ENCODE measurements at regions not wholly inside any gene's neighbourhood (a gene's known extent, or its start where the extent isn't known, plus 50 kb on each side); places are given as distances from the start of the nearest gene placed in this dataset.

DNA sequence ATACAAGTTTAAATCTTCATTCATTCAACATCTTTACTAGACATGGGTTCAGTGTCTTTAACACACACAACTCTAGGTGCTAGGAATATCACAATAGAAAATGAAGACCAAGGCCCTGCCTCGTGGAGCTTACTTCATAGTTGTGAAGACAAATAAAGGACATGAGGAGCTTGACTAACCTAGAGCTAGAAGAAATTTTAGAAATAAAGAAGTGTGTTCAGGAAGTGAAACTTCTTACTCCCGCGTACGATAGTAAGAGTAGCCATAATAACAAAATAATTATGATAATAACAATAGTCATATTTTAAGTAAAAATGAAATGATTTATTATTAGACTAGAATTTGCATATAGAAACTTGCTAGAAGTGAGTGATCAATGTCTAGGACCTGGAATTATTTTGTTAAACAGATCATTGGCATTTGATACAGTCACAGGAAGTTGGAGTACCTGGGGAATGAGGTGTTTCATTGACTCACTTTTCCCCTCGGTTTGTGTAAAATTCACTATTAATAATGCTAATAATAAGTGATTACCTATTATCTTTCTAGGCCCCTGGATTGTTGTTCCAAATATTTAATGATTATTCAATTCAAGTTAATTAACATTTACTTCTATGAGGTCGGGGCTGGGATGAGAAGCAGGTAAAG, 331.3 kb downstream of the NSG2 start:
- H3K4me3 ChIP-seq (ENCODE audit: extremely low read depth in 1 of 4, insufficient read depth in 2 of 4, low read depth in 3 of 4, low read length in 4 of 4) = no peak overlapping the region
- WGBS, 2 experiments (ENCODE audit: extremely low coverage in 1 of 2, insufficient coverage in 1 of 2, insufficient read length in 1 of 2, insufficient replicate concordance in 2 of 2, low coverage in 1 of 2, low lambda C conversion rate in 2 of 2, missing lambda C conversion rate in 1 of 2) = 91% methylated on average over 6 of the region's 6 CpGs; no CpG with 5 or more reads in 1 of the 2 experiments
- H4K91ac ChIP-seq (replicated peaks; ENCODE audit: insufficient read length, low read length) = no peak overlapping the region
- H2AK5ac ChIP-seq (ENCODE audit: low read depth, low read length) = no peak overlapping the region
- DNase-seq (ENCODE audit: low read depth in 1 of 2, low spot score in 2 of 2) (no peak), FAIRE-seq (no peak)
- H3K56ac ChIP-seq (replicated peaks; ENCODE audit: insufficient read length, low read depth, low read length) = no peak overlapping the region
- peaks cover 3% of the 10 kb centered on the region; the same call in 1 of the 2 replicates for H3K23me2 ChIP-seq (ENCODE audit: low read depth, low read length)
- H2BK12ac ChIP-seq (ENCODE audit: low read depth, low read length) = no peak overlapping the region
- POLR2A ChIA-PET (ENCODE audit: partially characterized antibody) = no interaction called here
- no peak overlapping the region for H2BK5ac ChIP-seq (ENCODE audit: low read depth, low read length)
- H3K36me3 ChIP-seq (ENCODE audit: control insufficient read depth in 2 of 4, insufficient read depth in 4 of 4, low read length in 3 of 4) = no peaks in the 10 kb centered on the region
- H4K20me1 ChIP-seq (replicated peaks in 1 of 2; ENCODE audit: control insufficient read depth in 1 of 2, insufficient read depth in 2 of 2, low read length in 2 of 2) = no peaks in the 10 kb centered on the region
- H3K18ac ChIP-seq (ENCODE audit: extremely low read depth, low read length) = no peak overlapping the region
- H2BK20ac ChIP-seq (ENCODE audit: low read length) = no peak overlapping the region
- H3K79me2 ChIP-seq (ENCODE audit: control insufficient read depth in 1 of 2, insufficient read depth in 2 of 2, low read length in 2 of 2) = no peaks in the 10 kb centered on the region
- no peak overlapping the region for H3K4ac ChIP-seq (replicated peaks; ENCODE audit: insufficient read length, low read depth, low read length)
- H3K79me1 ChIP-seq (ENCODE audit: low read depth, low read length) = no peaks in the 10 kb centered on the region
- H3K27me3 ChIP-seq (replicated peaks in 1 of 4; ENCODE audit: control insufficient read depth in 3 of 4, extremely low read depth in 1 of 4, insufficient read depth in 3 of 4, low read length in 3 of 4) = no peaks in the 10 kb centered on the region
- CTCF ChIA-PET (ENCODE audit: partially characterized antibody) = no interaction called here
- H3K4me1 ChIP-seq (replicated peaks in 1 of 4; ENCODE audit: control insufficient read depth in 3 of 4, insufficient read depth in 4 of 4, low read length in 3 of 4) = no peaks in the 10 kb centered on the region
- no peak overlapping the region for H2AFZ ChIP-seq (ENCODE audit: low read length)
- no peak overlapping the region for H2BK120ac ChIP-seq (replicated peaks; ENCODE audit: low read depth, low read length)
- H4K8ac ChIP-seq (ENCODE audit: extremely low read depth, insufficient read depth, low read length) = no peak overlapping the region
- H3K4me2 ChIP-seq (ENCODE audit: insufficient read depth in 1 of 2, low read depth in 2 of 2, low read length in 2 of 2) = no peak overlapping the region
- H3K9ac ChIP-seq (replicated peaks in 1 of 4; ENCODE audit: extremely low read depth in 1 of 4, low read depth in 3 of 4, low read length in 3 of 4) = no peak overlapping the region
- H3K9me3 ChIP-seq (ENCODE audit: insufficient read depth in 2 of 2, low read depth in 1 of 2, low read length in 1 of 2) = peaks cover 0 to 2% of the 10 kb centered on the region in 2 experiments; a peak in 1 of 4 replicates
- no peak overlapping the region for H3K23ac ChIP-seq (ENCODE audit: insufficient read length)
- H2BK15ac ChIP-seq (ENCODE audit: low read length) = no peak overlapping the region
- H3K14ac ChIP-seq (ENCODE audit: insufficient read length) = no peak overlapping the region
- H3K27ac ChIP-seq (ENCODE audit: low read depth, low read length) = no peak overlapping the region
- H4K5ac ChIP-seq (ENCODE audit: insufficient read length, low read depth, low read length) = no peak overlapping the region
- no peak for TF ChIP-seq KDM4A (IDR thresholded peaks at IDR 0.05; ENCODE audit: low read depth, low read length, severe bottlenecking)
- TF ChIP-seq, protein P1, sequence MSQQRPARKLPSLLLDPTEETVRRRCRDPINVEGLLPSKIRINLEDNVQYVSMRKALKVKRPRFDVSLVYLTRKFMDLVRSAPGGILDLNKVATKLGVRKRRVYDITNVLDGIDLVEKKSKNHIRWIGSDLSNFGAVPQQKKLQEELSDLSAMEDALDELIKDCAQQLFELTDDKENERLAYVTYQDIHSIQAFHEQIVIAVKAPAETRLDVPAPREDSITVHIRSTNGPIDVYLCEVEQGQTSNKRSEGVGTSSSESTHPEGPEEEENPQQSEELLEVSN (IDR thresholded peaks at IDR 0.05) = no peak
- no peak for TF ChIP-seq NANOG (IDR thresholded peaks at IDR 0.05; ENCODE audit: insufficient read depth, low read depth, low read length, poor library complexity, severe bottlenecking)
- no peak for TF ChIP-seq BACH1 (IDR thresholded peaks at IDR 0.05; ENCODE audit: low read length)
- no peak for TF ChIP-seq SP4 (IDR thresholded peaks at IDR 0.05; ENCODE audit: low read length)
- TF ChIP-seq SIN3A (conservative IDR thresholded peaks at IDR 0.05 in 1 of 2, IDR thresholded peaks at IDR 0.05 in 1 of 2; ENCODE audit: low read depth in 1 of 2, low read length in 2 of 2) = no peak
- TF ChIP-seq PHF8 (conservative IDR thresholded peaks at IDR 0.05; ENCODE audit: low read depth, low read length) = no peak
- TF ChIP-seq, protein P2, sequence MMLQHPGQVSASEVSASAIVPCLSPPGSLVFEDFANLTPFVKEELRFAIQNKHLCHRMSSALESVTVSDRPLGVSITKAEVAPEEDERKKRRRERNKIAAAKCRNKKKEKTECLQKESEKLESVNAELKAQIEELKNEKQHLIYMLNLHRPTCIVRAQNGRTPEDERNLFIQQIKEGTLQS (IDR thresholded peaks at IDR 0.05; ENCODE audit: insufficient read depth, low read depth, low read length) = no peak
